ENCODE measurements at regions not wholly inside any gene's neighbourhood (a gene's known extent, or its start where the extent isn't known, plus 50 kb on each side); places are given as distances from the start of the nearest gene placed in this dataset.

DNA sequence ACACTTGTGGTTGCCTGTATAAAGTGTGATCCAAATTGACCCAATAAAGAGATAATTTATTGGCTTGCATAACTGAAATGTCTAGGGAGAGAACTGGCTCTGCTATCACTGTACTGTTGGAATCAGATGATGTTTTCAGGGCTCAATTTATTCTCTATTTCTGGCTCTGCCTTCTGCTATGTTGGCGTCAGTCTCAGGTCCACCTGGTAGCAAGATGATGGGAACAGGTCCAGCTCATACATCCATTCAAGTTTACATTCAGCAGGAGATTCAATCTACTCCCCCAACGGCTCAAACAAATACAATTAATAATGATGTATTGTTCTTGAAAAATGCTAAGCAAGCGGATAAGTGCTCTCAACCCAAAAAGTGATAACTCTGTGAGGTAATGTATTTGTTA is 297.7 kb upstream of the SYT4 start:
- TF ChIP-seq POLR2AphosphoS5 (IDR thresholded peaks at IDR 0.05; ENCODE audit: borderline replicate concordance, low read depth, low read length) (no peak), EZH2 (IDR thresholded peaks at IDR 0.05) (no peak)

Data from SK-N-MC (cell line).